Tibial artery (tissue), 4 donors: ENCODE measurements at regions not wholly inside any gene's neighbourhood (a gene's known extent, or its start where the extent isn't known, plus 50 kb on each side); places are given as distances from the start of the nearest gene placed in this dataset.

Experiments used
- DNase-seq, 2 donors: peaks; one replicate each; pipeline ENCODE4 v3.0.0-alpha.2; 2019
- H3K27ac ChIP-seq, 2 donors: fragments of 200-600 bp; sonication (generic) in 1 of 2; 1 replicate in 1 of 2; 2 replicates in 1 of 2; pipeline ENCODE4 v1.5.1; 2018 to 2019; ENCODE audit warnings: mild to moderate bottlenecking in 1 of 2
- H3K27me3 ChIP-seq, 2 donors: fragments of 200-600 bp; sonication (generic) in 1 of 2; one replicate each; pipeline versions ENCODE4 v1.5.1 to v1.6.0; 2016 to 2019
- H3K36me3 ChIP-seq, 3 donors: fragments of 200-600 bp; sonication (generic) in 2 of 3; one replicate each; pipeline ENCODE4 v1.5.1; 2016 to 2019; ENCODE audit warnings: mild to moderate bottlenecking in 2 of 3
- H3K4me1 ChIP-seq, 4 donors: fragments of 200-600 bp; sonication (generic) in 2 of 4; 1 replicate in 3 of 4; 2 replicates in 1 of 4; pipeline ENCODE4 v1.5.1; 2016 to 2019
- H3K4me3 ChIP-seq, 2 donors: fragments of 200-600 bp; sonication (generic) in 1 of 2; 1 replicate in 1 of 2; 2 replicates in 1 of 2; pipeline ENCODE4 v1.5.1; 2018 to 2019; ENCODE audit warnings: mild to moderate bottlenecking in 2 of 2
- H3K9me3 ChIP-seq, 3 donors: fragments of 200-600 bp; sonication (generic) in 1 of 3; one replicate each; pipeline ENCODE4 v1.5.1; 2016 to 2019
- CTCF ChIP-seq, 2 experiments: fragments of 200-600 bp in 1 of 2; fragments of 450-650 bp in 1 of 2; IDR thresholded peaks; one replicate each; pipeline ENCODE4 v1.5.1; 2017 to 2019; ENCODE audit warnings: antibody characterized with exemption in 2 of 2, mild to moderate bottlenecking in 1 of 2, moderate library complexity in 1 of 2
- intact Hi-C: fragments of 100-400 bp; cut with DNase I; formaldehyde crosslinking; loops from one replicate; pipeline ENCODE4 v1.15.0; 2023; ENCODE audit warnings: low total_unique reads

GRCh38 chr12:93152617-93153016, 223.5 kb upstream of the EEA1 start:
- Histone ChIP-seq H3K27me3 (no peaks in the 10 kb centered on the region), H3K36me3 (no peaks in the 10 kb centered on the region), H3K27ac (no peak overlapping the region), H3K4me1 (peaks cover 0 to 10% (median 5%) of the 10 kb centered on the region in 4 donors), H3K9me3 (no peaks in the 10 kb centered on the region), H3K4me3 (no peak overlapping the region)
- intact Hi-C loops, result no loop called here
- no peak for TF ChIP-seq CTCF (IDR thresholded peaks at IDR 0.05)
- no peak for DNase-seq

- Histone ChIP-seq H3K27me3 (no peaks in the 10 kb centered on the region), H3K4me3 (no peak overlapping the region), H3K36me3 (no peaks in the 10 kb centered on the region), H3K27ac (no peak overlapping the region), H3K9me3 (no peaks in the 10 kb centered on the region), H3K4me1 (peaks cover 0 to 10% (median 5%) of the 10 kb centered on the region in 4 donors)
- intact Hi-C loops, result no loop called here
- TF ChIP-seq CTCF (IDR thresholded peaks at IDR 0.05), result no peak
- no peak for DNase-seq
Observed at GRCh38 chr12:93153321-93153720, 224.2 kb upstream of the EEA1 start.

GRCh38 chr12:93154096-93154728, 223.5 kb upstream of the NUDT4 start:
- Histone ChIP-seq H3K36me3 (no peaks in the 10 kb centered on the region), H3K27me3 (no peaks in the 10 kb centered on the region), H3K4me3 (no peak overlapping the region), H3K4me1 (peaks cover 0 to 10% (median 5%) of the 10 kb centered on the region in 4 donors), H3K9me3 (no peaks in the 10 kb centered on the region), H3K27ac (no peak overlapping the region)
- no peak for DNase-seq
- intact Hi-C loops, result no loop called here
- TF ChIP-seq CTCF (IDR thresholded peaks at IDR 0.05), result no peak

- H3K27ac ChIP-seq, result no peak overlapping the region
- peaks cover 0 to 10% (median 5%) of the 10 kb centered on the region in 4 donors for H3K4me1 ChIP-seq
- no peaks in the 10 kb centered on the region for H3K9me3 ChIP-seq
- H3K4me3 ChIP-seq, result no peak overlapping the region
- no peak for TF ChIP-seq CTCF (IDR thresholded peaks at IDR 0.05)
- no peaks in the 10 kb centered on the region for H3K36me3 ChIP-seq
- no peaks in the 10 kb centered on the region for H3K27me3 ChIP-seq
- DNase-seq, result no peak
- intact Hi-C loops, result no loop called here
Observed at GRCh38 chr12:93154753-93155480, 222.8 kb upstream of the NUDT4 start.

- no peak overlapping the region for H3K27ac ChIP-seq
- no peak for DNase-seq
Observed at GRCh38 chr12:93156086-93156716, 221.5 kb upstream of the NUDT4 start.

More at GRCh38 chr12:93156086-93156716, 221.5 kb upstream of the NUDT4 start:
- Histone ChIP-seq H3K4me3 (no peak overlapping the region), H3K4me1 (peaks cover 0 to 10% (median 5%) of the 10 kb centered on the region in 4 donors), H3K9me3 (no peaks in the 10 kb centered on the region), H3K36me3 (no peaks in the 10 kb centered on the region), H3K27me3 (no peaks in the 10 kb centered on the region)
- intact Hi-C loops, result no loop called here
- no peak for TF ChIP-seq CTCF (IDR thresholded peaks at IDR 0.05)
